ENCODE measurements at regions not wholly inside any gene's neighbourhood (a gene's known extent, or its start where the extent isn't known, plus 50 kb on each side); places are given as distances from the start of the nearest gene placed in this dataset.

DNA sequence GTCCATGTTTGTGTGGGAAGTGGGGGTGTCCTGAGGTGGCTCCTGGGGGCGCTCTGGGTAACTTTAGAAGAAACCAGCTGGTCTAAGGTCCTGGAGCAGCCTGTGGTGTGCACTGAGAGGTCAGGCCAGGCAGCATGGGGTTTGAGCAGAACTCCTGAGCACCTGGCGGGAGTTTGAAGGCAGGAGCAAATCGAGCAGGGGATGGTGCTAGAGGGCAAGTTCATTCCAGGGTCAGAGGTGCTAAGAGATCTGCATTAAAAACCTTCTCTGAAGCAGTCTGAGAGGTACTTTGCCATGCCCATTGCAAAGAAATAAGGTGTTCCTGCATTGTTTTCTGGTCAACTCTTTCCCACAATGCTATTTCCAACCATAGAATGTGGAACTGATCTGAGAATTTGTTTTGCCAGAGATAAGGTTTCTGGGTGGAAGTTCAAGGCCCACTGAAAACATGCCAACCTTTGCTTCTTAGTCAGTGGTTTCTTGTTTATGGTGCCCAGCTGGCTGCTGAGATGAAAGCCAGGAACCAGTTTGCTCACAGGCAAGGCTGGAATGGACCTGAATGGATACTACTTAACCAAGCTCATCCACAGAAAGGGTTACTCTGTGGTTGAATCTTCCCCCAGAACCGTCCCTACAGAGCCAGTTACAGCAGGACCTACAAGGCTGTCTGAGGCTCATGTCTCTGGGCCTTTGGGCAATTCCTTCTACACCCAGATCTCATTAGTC is 136.3 kb upstream of the TMEM72 start:
- DNase-seq (ENCODE audit: low spot score) = no peak
- TF ChIP-seq, protein P1, sequence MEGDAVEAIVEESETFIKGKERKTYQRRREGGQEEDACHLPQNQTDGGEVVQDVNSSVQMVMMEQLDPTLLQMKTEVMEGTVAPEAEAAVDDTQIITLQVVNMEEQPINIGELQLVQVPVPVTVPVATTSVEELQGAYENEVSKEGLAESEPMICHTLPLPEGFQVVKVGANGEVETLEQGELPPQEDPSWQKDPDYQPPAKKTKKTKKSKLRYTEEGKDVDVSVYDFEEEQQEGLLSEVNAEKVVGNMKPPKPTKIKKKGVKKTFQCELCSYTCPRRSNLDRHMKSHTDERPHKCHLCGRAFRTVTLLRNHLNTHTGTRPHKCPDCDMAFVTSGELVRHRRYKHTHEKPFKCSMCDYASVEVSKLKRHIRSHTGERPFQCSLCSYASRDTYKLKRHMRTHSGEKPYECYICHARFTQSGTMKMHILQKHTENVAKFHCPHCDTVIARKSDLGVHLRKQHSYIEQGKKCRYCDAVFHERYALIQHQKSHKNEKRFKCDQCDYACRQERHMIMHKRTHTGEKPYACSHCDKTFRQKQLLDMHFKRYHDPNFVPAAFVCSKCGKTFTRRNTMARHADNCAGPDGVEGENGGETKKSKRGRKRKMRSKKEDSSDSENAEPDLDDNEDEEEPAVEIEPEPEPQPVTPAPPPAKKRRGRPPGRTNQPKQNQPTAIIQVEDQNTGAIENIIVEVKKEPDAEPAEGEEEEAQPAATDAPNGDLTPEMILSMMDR (IDR thresholded peaks at IDR 0.05; ENCODE audit: extremely low read depth, missing control alignments) = no peak

- no peak for DNase-seq (ENCODE audit: low spot score)
- TF ChIP-seq, protein P1 (IDR thresholded peaks at IDR 0.05; ENCODE audit: extremely low read depth, missing control alignments) = no peak
These were observed 135.8 kb upstream of the TMEM72 start for GRCh38 chr10:44775402-44775741.

GRCh38 chr10:44776181-44776580 is 135.0 kb upstream of the TMEM72 start:
- DNase-seq (ENCODE audit: low spot score) = no peak
- TF ChIP-seq, protein P1 (IDR thresholded peaks at IDR 0.05; ENCODE audit: extremely low read depth, missing control alignments) = no peak

DNA sequence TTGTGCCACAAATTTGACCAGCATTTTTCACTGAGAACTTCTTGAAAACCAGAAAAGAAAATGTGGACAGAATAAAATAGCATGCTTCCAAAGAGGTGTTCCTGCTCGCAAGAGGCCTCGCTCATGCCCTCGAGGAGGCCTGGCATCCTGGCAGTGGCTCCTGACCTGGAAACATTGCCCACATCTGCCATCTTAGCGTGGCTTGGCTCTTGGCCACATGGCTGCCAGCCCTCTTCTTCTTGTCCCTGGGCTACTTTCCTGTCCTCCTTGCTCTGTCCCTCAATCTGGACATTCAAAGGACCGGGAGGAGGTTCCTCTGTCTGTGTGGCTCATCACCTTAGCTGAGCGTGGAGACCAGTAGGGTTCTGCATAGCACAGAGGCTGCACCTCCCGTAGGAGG is 131.6 kb upstream of the TMEM72 start:
- TF ChIP-seq, protein P1 (IDR thresholded peaks at IDR 0.05; ENCODE audit: extremely low read depth, missing control alignments) = no peak
- no peak for DNase-seq (ENCODE audit: low spot score)

- TF ChIP-seq, protein P1 (IDR thresholded peaks at IDR 0.05; ENCODE audit: extremely low read depth, missing control alignments) = no peak
- no peak for DNase-seq (ENCODE audit: low spot score)
These were observed 130.7 kb upstream of the TMEM72 start for GRCh38 chr10:44780426-44780825.

DNA sequence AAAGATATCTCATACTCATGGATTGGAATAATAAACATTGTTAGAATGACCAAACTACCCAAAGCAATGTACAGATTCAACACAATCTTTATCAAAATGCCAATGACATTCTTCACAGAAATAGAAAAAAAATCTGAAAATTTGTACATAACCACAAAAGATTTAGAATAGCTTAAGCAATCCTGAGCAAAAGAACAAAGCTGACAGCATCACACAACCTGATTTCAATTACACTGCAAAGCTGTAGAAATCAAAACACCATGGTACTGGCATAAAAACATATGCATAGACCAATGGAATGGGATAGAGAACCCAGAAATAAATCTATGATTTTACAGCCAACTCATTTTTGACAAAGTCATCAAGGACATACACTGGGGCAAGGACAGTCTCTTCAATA is 130.0 kb upstream of the TMEM72 start:
- DNase-seq (ENCODE audit: low spot score) = no peak
- TF ChIP-seq, protein P1 (IDR thresholded peaks at IDR 0.05; ENCODE audit: extremely low read depth, missing control alignments) = no peak

DNA sequence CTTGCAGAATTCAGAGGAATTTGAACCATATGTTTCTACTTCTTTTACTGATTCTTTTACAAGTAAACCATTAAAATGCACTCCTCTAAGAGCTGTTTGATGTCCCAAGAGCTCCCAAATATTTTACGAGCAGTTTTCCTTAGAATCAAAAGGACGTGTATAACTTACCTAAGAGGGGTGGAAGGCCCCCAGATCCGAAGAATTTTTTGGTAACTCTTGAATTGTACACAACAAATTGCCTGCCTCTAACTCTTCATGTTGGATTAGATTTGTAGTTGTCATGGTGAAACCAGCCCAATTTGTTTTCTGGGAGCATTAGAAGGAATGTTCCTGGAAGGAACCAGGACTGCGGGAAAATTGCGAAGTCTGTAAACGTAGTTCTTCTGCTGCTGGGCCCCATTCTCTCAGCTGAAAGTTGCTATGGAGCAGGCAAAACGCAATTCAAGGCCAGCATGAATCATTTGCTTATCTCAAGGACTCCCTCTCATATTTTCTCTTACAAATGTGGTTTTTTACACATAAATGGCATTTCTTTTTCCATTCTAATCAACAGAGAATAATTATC is 124.8 kb upstream of the TMEM72 start:
- no peak for DNase-seq (ENCODE audit: low spot score)
- TF ChIP-seq, protein P1 (IDR thresholded peaks at IDR 0.05; ENCODE audit: extremely low read depth, missing control alignments) = no peak
